Fibroblast of upper back skin (primary cell): ENCODE measurements at regions not wholly inside any gene's neighbourhood (a gene's known extent, or its start where the extent isn't known, plus 50 kb on each side); places are given as distances from the start of the nearest gene placed in this dataset.

Experiments
- DNase-seq: peaks from one replicate; pipeline ENCODE4 v3.0.0-alpha.2; 2013

DNA sequence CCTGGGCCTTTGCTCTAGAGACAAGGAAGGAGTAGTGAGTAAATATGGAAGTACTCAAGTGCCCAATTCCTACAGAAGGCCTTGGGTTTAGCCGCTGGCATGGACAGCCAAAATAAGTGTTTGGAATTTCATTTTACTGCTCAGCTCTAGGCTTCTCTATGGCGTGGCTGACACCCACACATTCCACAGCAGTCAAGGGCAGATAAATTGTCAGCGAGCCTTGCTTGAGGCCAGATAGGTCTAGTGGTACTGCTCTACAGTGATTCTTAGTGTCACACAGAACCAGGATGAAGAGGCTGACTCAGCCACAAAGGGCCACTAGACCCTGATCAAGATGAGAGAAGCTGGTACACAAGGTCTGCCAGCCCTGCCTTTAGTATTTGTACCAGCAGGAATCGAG, 111.0 kb upstream of the NFIB start:
- no peak for DNase-seq

DNA sequence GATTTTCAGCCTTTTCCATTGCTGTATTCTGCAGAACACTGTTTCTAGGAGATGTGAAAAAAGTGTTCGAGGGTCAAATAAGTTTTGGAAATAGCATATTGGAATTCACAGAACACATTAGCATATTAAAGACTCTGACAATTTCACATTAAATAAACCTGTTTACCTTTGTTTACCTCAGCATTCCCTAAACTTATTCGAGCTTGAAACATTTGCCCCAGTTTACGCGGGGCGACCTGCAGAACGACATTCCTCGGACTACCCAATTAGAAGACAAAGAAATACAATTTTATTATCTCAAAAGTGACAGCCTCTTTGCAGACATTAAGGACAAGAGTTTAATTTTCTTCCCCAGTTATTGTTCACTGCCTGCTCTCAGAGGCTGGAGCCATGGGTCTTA, 110.3 kb upstream of the NFIB start:
- no peak for DNase-seq

DNA sequence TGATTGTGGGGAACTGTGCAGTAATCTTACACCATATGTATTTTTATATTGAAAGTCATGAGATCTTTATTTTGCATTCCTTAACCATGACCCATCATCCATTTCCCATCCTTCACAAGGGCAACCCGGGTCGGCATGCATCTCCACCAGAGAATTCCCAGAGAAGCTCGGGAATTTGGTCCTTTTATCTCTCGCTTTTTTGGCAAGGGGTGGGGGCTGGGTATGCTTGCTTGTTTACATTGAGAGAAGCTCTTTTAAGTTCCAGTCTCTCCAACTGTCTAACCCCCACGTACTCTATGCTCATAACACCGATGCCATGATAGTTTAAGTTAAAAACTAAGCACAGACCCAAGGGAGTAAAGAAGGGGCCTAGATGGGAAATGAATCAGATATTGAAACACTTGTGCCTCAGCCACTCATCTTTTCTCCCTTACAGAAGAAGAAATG, 109.9 kb upstream of the NFIB start:
- peak; percentile 94 for DNase-seq

DNA sequence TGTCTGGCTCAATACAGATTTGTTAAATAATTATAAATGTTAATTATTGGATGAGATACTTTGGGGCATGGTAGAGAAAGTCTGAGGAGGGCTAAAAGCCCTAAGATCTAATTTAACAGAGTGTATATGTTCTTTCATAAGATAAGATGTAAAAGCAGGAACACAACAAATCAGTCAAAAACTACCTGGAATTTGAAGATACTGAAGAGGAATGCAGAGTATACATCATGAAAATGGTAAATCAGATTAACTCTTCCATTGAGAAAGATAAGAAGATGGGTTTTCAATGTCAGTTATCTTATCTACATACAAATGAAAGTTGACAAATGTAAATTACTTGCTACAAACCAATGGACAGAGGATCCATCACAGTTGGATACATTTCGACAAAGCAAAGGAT, 107.3 kb upstream of the NFIB start:
- no peak for DNase-seq

DNA sequence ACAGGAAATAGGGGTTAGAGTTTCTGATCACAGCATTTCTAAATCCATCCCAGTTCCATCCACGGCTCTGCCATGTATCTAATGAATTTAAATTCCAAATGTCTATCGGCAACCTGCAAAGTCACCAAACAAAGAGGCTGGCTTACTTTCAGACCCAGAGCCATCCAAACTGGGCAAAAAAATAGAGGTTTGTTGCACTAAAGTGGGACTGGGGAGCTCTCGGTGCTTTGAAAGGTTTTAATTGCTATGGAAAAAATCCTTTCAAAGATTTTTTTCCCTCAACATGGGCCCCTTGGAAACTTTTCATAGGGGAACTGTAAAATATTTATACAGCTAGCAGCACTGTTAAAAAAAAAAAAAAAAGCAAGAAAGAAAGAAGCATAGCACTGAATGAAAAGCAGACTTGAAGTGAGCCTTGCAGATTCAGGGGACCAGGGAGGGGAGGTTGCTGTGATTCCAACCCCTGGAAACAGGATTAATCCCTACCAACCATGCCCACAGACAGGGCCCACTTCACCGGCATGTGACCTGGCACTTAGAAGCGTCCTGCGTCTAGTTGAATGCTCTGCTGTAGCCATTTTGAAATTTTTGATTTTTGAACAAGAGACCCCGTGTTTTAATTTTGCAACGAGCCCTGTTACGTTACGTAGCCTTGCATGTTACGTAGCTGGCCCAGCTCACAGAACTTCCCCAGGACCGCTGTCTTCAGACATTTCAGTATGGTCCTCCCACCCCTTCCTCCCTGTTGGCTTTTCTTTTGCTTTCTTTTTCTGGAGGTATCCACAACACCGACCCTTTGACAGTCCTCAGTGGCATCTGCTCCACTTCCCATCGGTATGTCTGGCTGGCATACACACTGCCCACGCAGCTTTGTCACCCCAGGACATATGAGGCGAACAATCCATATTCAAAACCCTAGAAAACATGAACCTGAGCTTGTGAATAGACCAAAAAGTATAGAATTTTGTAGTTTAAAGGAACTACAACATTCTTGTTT, 105.3 kb upstream of the NFIB start:
- DNase-seq: no peak

DNA sequence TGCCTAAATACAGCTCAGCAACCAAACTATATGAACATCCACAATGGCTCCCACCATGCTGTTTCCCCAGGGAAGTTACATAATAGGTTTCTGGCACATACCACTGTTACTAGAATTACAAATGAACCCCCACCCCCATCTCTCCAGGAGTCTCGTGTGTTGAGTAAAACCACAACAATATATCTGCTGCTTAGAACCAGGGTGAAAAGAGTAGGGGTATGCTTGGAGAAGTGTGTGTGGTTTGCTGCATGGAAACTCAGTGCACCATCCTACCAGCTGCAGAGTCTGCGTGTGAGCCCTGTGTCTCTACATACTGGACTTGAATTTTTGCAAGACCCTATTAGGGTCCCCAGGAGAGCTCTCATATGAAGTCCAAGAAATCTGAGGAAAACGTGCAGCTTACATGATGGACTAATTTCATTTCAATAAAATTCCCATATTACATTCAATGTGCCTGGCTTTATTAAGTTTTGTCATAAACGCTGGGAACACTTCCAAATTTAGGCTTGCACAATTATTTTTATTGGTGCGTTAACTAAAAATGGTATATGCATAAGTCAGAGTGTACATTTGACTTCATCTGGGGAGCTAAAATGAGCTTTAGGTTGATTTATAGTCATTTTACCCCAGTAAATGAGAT, 104.5 kb upstream of the NFIB start:
- peak; percentile 60 for DNase-seq

DNA sequence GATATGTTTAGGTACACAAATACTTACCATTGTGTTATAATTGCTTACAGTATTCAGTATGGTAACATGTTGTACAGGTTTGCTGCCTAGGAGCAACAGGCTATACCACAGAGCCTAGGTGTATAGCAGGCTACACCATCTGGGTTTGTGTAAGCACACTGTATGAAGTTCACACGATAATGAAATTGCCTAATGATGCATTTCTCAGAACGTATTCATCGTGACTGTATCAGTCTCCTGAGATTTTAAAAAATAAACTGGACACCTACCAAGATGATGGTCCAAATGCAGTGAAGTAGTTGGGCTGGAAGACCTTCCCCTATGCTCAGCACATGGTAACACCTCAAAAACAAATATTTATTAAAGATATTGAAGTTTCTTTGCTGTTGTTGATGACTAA, 103.3 kb upstream of the NFIB start:
- DNase-seq: peak; percentile 72

DNA sequence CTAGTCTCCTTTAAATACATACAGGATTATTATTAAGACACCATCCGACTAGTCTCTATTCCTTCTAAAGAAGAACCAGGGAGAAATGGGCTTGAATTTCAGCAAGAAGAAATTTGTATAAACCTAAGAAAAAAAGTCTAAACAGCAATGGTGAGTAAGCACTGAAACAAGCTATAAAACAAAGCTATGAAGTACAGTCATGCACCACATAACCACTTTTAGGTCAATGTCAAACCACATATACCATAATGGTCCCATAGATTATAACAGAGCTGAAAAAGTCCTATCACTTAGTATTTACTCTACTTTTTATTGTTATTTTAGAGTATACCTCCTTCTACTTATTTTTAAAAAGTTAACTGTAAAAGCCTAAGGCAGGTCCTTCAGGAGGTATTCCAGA, 102.0 kb upstream of the NFIB start:
- DNase-seq: peak; percentile 90

DNA sequence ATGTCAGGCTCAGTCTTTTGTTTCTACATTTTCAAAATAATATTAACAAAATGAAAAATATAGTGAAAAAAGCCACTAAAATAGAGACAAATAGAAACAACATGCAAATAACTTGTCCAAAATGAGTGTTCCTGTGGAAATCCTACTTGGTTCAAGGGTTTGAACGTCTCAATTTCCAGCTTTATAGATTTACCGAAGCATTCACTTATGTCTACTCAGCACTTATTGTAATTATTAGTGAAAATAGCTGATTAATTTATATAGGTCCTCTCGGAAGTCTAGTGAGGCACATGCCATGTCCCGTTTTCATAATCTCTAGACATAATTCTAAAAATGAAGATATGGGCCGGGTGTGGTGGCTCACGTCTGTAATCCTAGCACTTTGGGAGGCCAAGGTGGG, 99.9 kb upstream of the NFIB start:
- no peak for DNase-seq

DNA sequence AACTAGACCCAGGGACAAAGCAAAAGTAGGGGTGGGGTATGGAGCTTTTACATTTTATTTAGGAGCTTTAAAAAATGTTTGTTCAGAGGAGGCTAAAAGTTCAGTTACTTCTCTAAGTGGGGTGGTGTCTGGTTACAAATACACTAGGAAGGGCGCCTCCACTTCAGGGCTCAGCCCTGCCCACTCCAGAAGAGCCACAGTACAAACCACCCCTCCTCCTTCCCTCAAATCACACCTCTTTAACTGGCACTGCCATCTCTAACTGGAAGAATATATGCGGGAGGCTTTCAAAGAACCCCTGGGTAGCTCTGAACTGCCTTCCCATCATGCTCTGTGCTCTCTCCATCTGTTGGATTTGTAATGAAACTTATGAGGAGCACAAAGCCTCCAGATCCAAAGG, 98.8 kb upstream of the NFIB start:
- DNase-seq: no peak

DNA sequence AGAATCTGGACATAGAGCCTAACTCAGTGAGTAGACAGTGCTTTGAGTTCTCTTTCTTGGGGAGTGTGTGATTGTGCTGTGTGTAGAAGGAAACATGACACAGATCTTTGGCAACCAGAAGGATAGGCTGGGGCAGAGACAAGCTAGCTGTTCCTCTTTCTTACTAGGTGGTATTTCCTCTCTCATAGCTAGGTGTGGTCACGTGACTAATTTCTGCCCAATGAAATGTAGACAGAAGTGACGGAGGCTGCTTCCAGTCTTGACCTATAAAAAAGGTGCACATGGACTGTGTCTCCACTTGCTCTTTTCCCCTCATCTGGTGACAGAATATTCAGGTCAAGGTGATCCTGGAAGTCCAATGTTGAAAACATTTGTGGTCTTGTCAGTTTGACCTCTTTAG, 92.5 kb upstream of the NFIB start:
- no peak for DNase-seq

DNA sequence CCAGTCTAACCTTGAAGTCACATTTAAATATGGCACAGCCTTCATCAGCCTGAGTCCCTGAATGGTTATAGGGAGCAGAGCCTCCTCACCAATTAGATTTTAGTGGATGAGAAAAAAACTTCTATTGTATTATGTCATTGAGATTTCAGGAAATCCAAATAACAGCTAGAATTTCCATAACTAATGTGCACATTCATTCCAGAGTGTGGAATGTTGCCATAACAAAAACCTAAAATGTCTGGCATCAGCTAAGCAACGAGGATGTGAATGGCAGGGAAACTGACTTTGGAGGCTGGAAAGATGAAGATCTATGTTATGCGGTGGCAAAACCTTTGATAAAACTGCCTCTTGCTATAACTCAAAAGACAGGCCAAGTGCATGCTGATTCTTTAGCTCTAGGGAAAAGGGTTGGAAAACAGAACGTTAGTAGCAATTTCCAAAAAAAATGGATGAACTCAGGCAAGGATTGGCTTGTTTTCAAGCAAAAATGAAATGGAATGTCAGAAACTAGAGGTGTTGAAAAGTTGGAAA, 91.3 kb upstream of the NFIB start:
- peak; percentile 27 for DNase-seq

DNA sequence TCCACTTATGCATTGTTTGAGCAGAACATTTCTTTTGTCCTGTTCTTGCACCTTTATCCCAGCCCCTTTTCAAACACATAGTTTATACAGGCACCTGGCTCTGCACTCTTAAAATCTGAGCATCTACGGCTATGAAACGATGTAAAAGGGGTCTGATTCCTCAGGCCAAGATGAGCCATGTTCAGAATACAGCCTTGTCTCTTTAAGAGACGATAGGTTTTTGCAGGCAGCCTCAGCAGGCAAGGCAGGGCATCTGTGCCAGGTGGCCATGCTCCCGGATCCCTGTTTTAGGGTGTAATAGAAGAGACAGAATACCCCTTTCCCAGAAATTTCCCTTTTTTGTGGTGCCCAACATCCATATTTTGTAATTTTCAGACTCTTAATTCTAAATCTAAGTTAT, 89.1 kb upstream of the NFIB start:
- no peak for DNase-seq

DNA sequence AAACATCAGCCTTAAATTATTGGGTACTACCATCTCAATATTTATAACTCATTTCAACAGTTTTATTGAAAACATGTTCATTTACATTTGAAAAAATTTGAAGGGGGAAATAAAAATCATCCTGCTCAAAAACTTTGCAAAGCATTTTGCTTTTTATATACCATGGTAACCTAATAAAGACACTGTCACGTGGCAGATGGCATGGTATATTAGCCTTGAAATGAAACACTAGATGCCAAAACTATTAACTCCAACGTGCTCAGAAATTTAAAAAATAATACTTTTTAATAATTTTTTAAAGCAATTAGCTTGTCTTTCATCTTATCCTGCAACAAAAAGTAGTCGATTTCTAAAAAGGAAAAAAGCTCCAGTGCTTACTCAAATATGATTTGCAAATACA, 88.6 kb upstream of the NFIB start:
- no peak for DNase-seq

DNA sequence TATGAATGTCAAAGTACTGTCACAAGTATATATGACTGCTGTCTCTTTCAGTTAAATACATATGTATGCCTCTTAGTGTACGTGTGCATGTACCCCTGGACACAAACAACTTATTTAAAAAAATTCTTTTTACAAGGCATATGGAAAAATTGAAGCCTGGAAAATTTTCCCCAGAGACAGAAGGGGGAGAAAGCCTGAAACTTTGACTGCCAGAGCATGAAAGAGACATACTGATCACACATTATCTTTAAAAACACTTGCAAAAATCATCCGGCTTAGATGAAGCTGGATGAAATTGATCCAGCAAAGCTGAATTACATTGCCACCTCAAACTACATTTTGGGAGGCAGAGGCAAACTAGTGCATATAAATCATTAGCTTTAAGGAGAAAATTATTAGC, 88.0 kb upstream of the NFIB start:
- no peak for DNase-seq

DNA sequence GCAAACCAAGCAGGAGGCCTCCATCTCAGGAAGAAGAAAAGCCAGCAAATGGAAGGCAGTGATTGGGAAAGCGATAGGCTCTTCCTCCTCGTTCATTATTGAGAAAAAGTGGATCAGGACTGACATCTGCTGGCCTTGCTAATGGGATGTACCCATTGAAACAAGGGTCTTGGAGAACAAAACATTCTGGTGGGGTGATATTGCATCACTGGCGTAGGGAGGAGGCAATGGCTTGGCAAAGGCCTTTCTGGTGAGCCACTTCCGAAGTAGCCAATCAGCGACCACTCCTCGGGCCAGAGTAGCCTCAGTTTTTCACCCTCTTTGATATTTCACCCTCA, 86.7 kb upstream of the NFIB start:
- DNase-seq: peak; percentile 75

DNA sequence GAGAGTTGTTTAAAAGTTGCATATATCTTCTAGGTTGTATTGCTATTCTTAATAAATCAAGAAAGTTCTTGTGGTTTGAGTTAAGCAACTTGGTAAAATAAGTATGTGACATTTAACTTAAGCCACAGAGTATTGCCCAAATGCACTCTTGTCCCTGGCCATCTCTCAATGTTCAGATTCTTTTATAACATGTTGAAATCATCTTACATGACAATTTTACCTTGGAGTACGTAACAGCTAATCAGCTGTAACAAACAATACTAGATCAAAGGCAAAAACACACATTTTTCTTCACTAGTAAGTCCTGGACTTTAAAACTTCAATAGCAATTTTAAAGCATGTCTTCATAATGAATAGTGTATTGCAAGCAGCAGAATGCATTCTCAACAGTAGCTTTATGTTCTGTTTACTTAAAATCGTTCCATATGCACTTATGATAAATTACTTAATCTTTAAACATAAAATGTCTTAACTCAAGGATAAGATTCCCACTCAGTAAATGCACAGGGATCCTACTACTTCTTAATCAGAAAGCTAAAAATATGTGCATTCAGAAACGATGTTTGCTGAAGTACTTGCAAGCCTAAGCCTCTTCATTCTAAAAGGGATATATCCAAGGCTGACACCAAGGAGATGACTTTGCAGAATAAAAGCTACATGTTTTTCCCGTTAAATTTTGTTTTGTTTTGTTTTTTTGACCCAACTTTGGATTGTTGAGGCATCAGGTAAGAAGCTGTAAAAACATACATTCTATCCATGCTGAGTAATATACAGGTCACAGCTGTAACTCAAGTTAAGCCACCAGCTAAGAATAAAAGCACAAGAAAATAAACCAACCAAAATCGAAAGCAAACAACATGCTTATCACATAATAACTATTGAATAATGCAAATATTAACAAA, 86.1 kb upstream of the NFIB start:
- DNase-seq: no peak

DNA sequence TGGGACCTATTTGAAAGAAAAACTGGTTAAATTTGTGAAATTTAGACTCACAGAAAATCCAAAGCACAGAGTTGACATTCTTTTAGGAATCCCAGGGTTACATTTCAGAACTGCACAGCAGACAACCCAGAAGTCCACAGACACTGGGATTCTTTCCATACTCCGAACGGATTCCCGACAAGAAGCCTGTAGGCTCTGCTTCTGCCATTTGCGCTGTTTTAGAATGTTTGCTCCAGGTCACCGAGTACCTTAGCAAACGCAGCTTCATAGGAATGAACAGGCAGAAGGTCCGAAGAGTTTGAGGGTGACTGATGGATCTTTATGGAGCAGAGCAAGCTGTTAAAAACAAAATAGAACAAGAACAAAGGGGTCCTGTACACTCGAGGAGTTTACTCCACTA, 84.5 kb upstream of the NFIB start:
- DNase-seq: no peak

DNA sequence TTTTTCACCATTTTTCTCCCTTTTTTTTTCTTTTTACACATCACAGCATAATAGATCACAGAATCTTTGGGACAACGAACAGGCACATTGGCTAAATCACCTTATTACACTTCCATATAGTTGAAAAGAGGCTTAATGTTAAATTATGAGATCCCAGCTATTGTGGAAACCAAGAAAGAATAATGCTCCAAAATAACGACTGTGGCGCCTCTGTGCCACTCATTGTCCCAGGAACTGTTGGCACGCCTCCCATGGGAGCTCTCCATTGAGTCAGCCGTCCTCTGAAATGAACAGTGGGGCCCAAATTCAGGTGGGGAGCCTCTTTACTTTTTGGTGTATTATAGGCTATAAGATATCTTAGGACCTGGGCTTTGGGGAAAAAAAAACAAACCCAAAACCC, 82.2 kb upstream of the NFIB start:
- no peak for DNase-seq

DNA sequence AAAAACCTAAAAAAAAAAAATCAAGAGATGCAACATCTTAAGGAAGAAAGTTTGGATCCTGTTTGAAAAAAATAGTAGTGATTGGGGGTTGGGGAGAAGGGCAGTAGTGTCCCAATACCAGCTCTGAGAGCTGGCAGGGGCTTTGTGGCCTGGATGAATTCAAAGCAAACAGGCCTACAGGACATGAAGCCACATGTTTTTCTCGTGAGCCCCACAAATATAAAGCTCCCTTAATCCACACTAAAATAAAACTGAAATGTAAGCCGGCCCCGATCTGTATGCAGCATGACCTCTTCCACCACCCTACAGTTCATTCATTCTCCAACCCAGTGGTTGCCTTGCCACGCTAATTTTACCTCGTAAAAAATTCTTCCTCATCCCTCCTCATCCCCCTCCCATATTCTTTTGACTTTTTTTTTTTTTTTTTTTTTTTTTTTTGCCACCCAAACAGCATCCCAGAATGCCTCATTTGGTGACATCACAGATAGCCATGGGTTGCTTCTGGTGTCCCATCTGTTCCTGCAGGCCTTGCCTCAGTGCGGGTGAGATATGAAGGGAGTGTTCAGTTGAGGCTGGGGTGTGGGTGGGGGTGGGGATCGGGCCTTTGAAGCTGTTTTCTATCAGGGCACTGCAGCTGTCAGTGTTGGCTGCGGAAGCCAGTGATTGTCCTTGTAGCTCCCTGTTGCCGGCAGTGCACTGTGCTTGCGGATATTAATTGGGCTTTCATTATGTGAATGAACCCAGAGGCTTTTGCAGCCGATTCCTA, 81.6 kb upstream of the NFIB start:
- DNase-seq: no peak

DNA sequence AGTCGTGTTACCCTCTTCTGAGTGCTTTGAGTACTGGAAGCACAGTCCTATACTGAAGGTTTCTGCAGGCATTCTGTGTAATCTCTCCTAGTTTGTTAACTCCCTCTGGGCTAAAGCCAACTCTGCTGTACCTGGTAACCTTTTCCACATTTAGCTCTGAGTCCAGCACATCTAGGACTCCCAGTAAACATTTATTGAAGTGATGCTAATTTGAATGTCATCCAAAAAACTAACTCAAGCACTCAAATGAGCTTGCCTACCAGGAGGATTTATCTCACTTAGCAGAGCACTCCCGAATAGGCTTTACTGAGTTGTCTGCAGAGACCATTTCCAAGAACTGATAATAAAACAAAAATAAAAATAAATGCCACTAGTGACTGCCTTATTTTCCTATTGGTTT, 79.5 kb upstream of the NFIB start:
- DNase-seq: no peak

DNA sequence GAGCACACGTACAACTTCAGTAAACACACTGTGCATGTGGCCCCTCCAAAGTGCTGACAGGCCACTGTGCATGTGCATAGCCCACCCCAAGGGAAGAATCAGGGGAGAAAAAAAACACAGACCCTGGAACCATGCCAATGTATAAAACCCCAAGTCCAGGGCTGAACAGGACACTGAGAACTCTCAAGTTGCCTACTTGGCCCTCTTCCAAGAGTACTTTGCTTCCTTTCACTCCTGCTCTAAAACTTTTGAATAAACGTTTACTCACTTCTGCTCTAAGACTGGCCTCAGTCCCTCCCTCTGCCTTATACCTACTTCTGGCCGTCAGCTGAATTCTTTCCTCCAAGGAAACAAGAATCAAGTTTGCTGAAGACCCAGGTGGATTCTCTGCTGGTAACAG, 77.7 kb upstream of the NFIB start:
- DNase-seq: no peak
